Heart left ventricle (tissue), 16 donors: ENCODE measurements at regions not wholly inside any gene's neighbourhood (a gene's known extent, or its start where the extent isn't known, plus 50 kb on each side); places are given as distances from the start of the nearest gene placed in this dataset.

Experiments
- ATAC-seq, 4 donors: fragments of 200-7000 bp; cut with Tn5 transposase; one replicate each; pipeline ENCODE4 v1.9.1; 2020 to 2022; ENCODE audit warnings: moderate library complexity in 4 of 4, mild to moderate bottlenecking in 3 of 4, moderate number of reproducible peaks in 1 of 4
- DNase-seq, 5 donors: peaks; one replicate each; pipeline ENCODE4 v3.0.0-alpha.2; 2020
- H3K27ac ChIP-seq, 12 donors: fragments of 200-600 bp; sonication (generic) in 4 of 12; one replicate each; pipeline versions ENCODE4 v1.5.0 to v1.8.0; 2016 to 2022; ENCODE audit warnings: mild to moderate bottlenecking in 2 of 12
- H3K27me3 ChIP-seq, 9 donors: fragments of 200-600 bp; sonication (generic) in 2 of 9; one replicate each; pipeline versions ENCODE4 v1.5.1 to v1.8.0; 2016 to 2022; ENCODE audit warnings: mild to moderate bottlenecking in 3 of 9
- H3K36me3 ChIP-seq, 9 donors: fragments of 200-600 bp; sonication (generic) in 2 of 9; one replicate each; pipeline versions ENCODE4 v1.5.0 to v1.8.0; 2018 to 2022; ENCODE audit warnings: mild to moderate bottlenecking in 2 of 9
- H3K4me1 ChIP-seq, 12 donors: fragments of 200-600 bp; sonication (generic) in 4 of 12; one replicate each; pipeline versions ENCODE4 v1.5.0 to v1.8.0; 2016 to 2022; ENCODE audit warnings: mild to moderate bottlenecking in 3 of 12
- H3K4me3 ChIP-seq, 12 donors: fragments of 200-600 bp; sonication (generic) in 4 of 12; one replicate each; pipeline versions ENCODE4 v1.5.0 to v1.8.0; 2017 to 2022; ENCODE audit warnings: mild to moderate bottlenecking in 9 of 12, moderate library complexity in 4 of 12
- H3K9me3 ChIP-seq, 12 donors: fragments of 200-600 bp; sonication (generic) in 4 of 12; one replicate each; pipeline versions ENCODE4 v1.5.0 to v1.8.0; 2016 to 2022; ENCODE audit warnings: mild to moderate bottlenecking in 1 of 12
- CTCF ChIP-seq, 12 donors: fragments of 200-600 bp; sonication (generic) in 4 of 12; IDR thresholded peaks; one replicate each; pipeline versions ENCODE4 v1.5.0 to v1.8.0; 2018 to 2022; ENCODE audit warnings: antibody characterized with exemption in 12 of 12, mild to moderate bottlenecking in 5 of 12
- POLR2A ChIP-seq, 2 donors: fragments of 450-650 bp; IDR thresholded peaks; one replicate each; pipeline ENCODE4 v1.6.1; 2017; ENCODE audit warnings: antibody characterized with exemption in 2 of 2, mild to moderate bottlenecking in 2 of 2, moderate library complexity in 2 of 2
- WGBS, 4 donors: extraction: QIAGEN DNeasy Blood & Tissue Kit in 2 of 4; methylation state at CpG; one replicate each; pipeline versions ENCODE4 v1.1.5 to v1.1.7; 2013 to 2018; 5-methylcytosine and 5-hydroxymethylcytosine counted together
- intact Hi-C, 10 donors: fragments of 100-400 bp; cut with DNase I; formaldehyde crosslinking; loops; one replicate each; pipeline versions ENCODE4 v1.11.1 to v1.14.2; 2022
- donor health status: ischemic (EF 13 %, LVEDD 7.1; RV severe dilation, severe dysfunction).
- donor health status: healthy with polysubstance abuse.
- donor health status: DM: no; HTN: yes; CAD: no.
- donor health status: DM: no; HTN: no; CAD: no.
- donor health status: ischemic (EF 25% LVEDD 6.9; RV normal size, moderate dysfunction).
- donor health status: ischemic (EF 25% LVEDD 5.7; RV mildly dilated, moderate dysfunction).
- donor health status: healthy.
- donor health status: DM: yes; HTN: yes; CAD: no.
- donor health status: ischemic (EF 35%, LVEDD 5.7; RV mildly dilated, moderate dysfunction).
- donor health status: nonischemic (EF 11% LVEDD 7.7; RV severe dilation, severe dysfunction).
- donor health status: DM: yes; HTN: yes; CAD: no.
- donor health status: PGD.
- donor health status: ischemic (EF 29% LVEDD 5.4; RV normal size, mild dysfunction).
- donor health status: nonischemic (EF 23%, LVEDD 6.1; RV moderate dilation, normal function).

- intact Hi-C loops: no loop called here
- H3K27me3 ChIP-seq: no peaks in the 10 kb centered on the region
- no peak for ATAC-seq
- TF ChIP-seq CTCF (IDR thresholded peaks at IDR 0.05) (no peak), POLR2A (IDR thresholded peaks at IDR 0.05) (no peak)
- H3K27ac ChIP-seq: no peak overlapping the region
- no peak for DNase-seq
- H3K36me3 ChIP-seq: no peaks in the 10 kb centered on the region
- no peaks in the 10 kb centered on the region for H3K4me1 ChIP-seq
- WGBS, 4 donors: 81 to 87% (median 83%) methylated on average over 1 of the region's 1 CpG
- no peak overlapping the region for H3K4me3 ChIP-seq
- no peaks in the 10 kb centered on the region for H3K9me3 ChIP-seq
Measured at GRCh38 chr14:80087411-80087810, 123.9 kb downstream of the DIO2 start.

- no peaks in the 10 kb centered on the region for H3K36me3 ChIP-seq
- H3K4me1 ChIP-seq: no peaks in the 10 kb centered on the region
- ATAC-seq (no peak), DNase-seq (no peak)
- H3K27ac ChIP-seq: no peak overlapping the region
- WGBS, 4 donors: 83 to 92% (median 87%) methylated on average over 2 of the region's 2 CpGs
- TF ChIP-seq CTCF (IDR thresholded peaks at IDR 0.05) (no peak), POLR2A (IDR thresholded peaks at IDR 0.05) (no peak)
- H3K27me3 ChIP-seq: no peaks in the 10 kb centered on the region
- H3K4me3 ChIP-seq: no peak overlapping the region
- intact Hi-C loops: no loop called here
- H3K9me3 ChIP-seq: no peaks in the 10 kb centered on the region
Measured at GRCh38 chr14:80084196-80084595, 127.1 kb downstream of the DIO2 start.

GRCh38 chr14:80080601-80081000 is 130.7 kb downstream of the DIO2 start:
- DNase-seq (no peak), ATAC-seq (no peak)
- H3K27me3 ChIP-seq: no peaks in the 10 kb centered on the region
- no peaks in the 10 kb centered on the region for H3K36me3 ChIP-seq
- H3K4me3 ChIP-seq: no peak overlapping the region
- H3K9me3 ChIP-seq: peaks cover 0 to 6% (median 0%) of the 10 kb centered on the region in 12 donors
- no peak overlapping the region for H3K27ac ChIP-seq
- H3K4me1 ChIP-seq: no peaks in the 10 kb centered on the region
- WGBS, 4 donors: 82 to 86% (median 84%) methylated on average over 4 of the region's 4 CpGs
- no peak for TF ChIP-seq CTCF (IDR thresholded peaks at IDR 0.05)
- no peak for TF ChIP-seq POLR2A (IDR thresholded peaks at IDR 0.05)
- intact Hi-C loops: no loop called here

GRCh38 chr14:80078501-80078900 is 132.8 kb downstream of the DIO2 start:
- TF ChIP-seq CTCF (IDR thresholded peaks at IDR 0.05): no peak
- no peak for TF ChIP-seq POLR2A (IDR thresholded peaks at IDR 0.05)
- Histone ChIP-seq H3K4me3 (no peak overlapping the region), H3K4me1 (no peaks in the 10 kb centered on the region), H3K9me3 (peaks cover 0 to 6% (median 0%) of the 10 kb centered on the region in 12 donors), H3K36me3 (no peaks in the 10 kb centered on the region), H3K27me3 (no peaks in the 10 kb centered on the region), H3K27ac (no peak overlapping the region)
- WGBS, 4 donors: 81 to 93% (median 83%) methylated on average over 1 of the region's 1 CpG
- intact Hi-C loops: no loop called here
- ATAC-seq (no peak), DNase-seq (no peak)
